Muscle layer of duodenum (tissue), 2 donors: ENCODE measurements at regions not wholly inside any gene's neighbourhood (a gene's known extent, or its start where the extent isn't known, plus 50 kb on each side); places are given as distances from the start of the nearest gene placed in this dataset.

ENCODE experiments used
- H3K27ac ChIP-seq: one replicate; pipeline ENCODE4 v1.7.0; 2013; ENCODE audit warnings: mild to moderate bottlenecking, low read length
- H3K27me3 ChIP-seq: one replicate; pipeline ENCODE4 v1.7.0; 2013; ENCODE audit warnings: low read depth, mild to moderate bottlenecking, control low read depth, low read length
- H3K36me3 ChIP-seq, 2 donors: one replicate each; pipeline ENCODE4 v1.7.0; 2013; ENCODE audit warnings: low read length in 2 of 2, control low read depth in 1 of 2, mild to moderate bottlenecking in 1 of 2; ENCODE audit not compliant: insufficient read depth in 2 of 2, control insufficient read depth in 1 of 2
- H3K4me1 ChIP-seq, 2 donors: one replicate each; pipeline ENCODE4 v1.7.0; 2013; ENCODE audit warnings: low read length in 2 of 2, mild to moderate bottlenecking in 2 of 2, control low read depth in 1 of 2, moderate library complexity in 1 of 2; ENCODE audit not compliant: insufficient read depth in 2 of 2, control insufficient read depth in 1 of 2
- H3K4me3 ChIP-seq, 2 donors: one replicate each; pipeline ENCODE4 v1.7.0; 2013; ENCODE audit warnings: low read length in 2 of 2, low read depth in 1 of 2, mild to moderate bottlenecking in 1 of 2
- H3K9me3 ChIP-seq, 2 donors: one replicate each; pipeline ENCODE4 v1.7.0; 2013; ENCODE audit warnings: low read length in 2 of 2, control low read depth in 1 of 2, mild to moderate bottlenecking in 1 of 2; ENCODE audit not compliant: control insufficient read depth in 1 of 2
- donor health status: healthy.

DNA sequence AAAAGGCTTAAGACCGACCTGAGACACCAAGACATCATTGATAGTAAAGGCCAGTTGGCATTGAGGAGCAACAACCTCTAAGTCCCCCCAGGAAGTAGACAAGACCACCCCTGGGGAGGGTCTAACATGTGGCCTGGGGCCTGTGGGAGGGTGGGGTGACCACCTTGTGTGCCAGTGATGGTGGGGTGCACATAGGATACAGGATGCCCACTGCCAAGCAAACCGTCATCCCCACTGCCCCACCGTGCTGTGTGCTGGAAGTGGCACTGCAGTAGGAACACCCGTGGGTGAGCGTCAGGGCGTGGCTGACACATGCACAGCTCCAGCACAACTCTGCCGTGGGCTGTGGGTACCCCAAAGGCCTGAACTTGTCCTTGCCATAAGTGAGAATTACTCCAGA is 84.3 kb upstream of the LGALSL start:
- no peak overlapping the region for H3K4me3 ChIP-seq

DNA sequence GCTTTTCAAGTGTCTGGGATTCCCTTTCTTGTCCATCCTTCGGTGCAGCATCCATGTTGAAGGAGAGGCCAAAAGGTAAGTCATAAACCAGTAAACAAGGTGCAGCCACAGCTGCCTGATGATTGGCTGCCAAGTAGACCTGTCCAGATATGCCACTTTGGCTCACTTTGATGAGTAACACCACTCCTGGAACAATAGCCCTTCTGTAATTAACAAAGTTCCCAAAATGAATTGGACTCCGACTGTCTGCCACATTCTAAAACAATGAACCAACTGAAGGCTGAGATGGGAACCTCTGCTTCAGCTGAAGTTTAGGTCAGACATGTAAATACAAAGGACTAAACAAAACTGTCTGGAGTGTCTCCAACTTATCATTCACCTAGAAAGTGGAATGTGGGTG is 82.2 kb upstream of the LGALSL start:
- no peak overlapping the region for H3K4me3 ChIP-seq
- H3K27me3 ChIP-seq = no peaks in the 10 kb centered on the region
- H3K9me3 ChIP-seq = no peaks in the 10 kb centered on the region
- H3K27ac ChIP-seq = no peak overlapping the region
- no peaks in the 10 kb centered on the region for H3K36me3 ChIP-seq
- H3K4me1 ChIP-seq = no peaks in the 10 kb centered on the region

More for the DNA sequence above, 84.3 kb upstream of the LGALSL start:
- Histone ChIP-seq H3K27me3 (no peaks in the 10 kb centered on the region), H3K27ac (no peak overlapping the region), H3K36me3 (no peaks in the 10 kb centered on the region), H3K9me3 (no peaks in the 10 kb centered on the region), H3K4me1 (no peaks in the 10 kb centered on the region)

DNA sequence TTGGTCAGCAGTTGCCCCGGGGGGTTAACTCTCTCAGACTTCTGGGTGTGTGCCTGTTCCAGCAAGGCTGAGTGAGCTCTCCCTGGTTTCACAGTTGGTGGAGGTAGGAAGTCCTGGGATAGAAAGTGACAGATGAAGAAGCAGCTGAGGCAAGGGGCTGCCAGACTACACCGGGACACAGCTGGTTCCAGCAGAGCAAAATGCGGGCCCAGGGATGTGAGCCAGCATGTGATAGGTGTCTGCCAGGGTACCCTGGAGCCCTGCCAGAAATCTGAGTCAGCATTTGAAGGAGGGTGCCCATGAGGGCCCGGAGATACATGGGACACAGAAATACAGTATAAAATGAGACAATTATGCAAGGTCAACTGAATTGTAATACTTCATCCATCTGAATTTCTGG is 79.3 kb upstream of the LGALSL start:
- Histone ChIP-seq H3K36me3 (no peaks in the 10 kb centered on the region), H3K9me3 (no peaks in the 10 kb centered on the region), H3K4me1 (no peaks in the 10 kb centered on the region), H3K27me3 (no peaks in the 10 kb centered on the region), H3K27ac (no peak overlapping the region), H3K4me3 (no peak overlapping the region)

DNA sequence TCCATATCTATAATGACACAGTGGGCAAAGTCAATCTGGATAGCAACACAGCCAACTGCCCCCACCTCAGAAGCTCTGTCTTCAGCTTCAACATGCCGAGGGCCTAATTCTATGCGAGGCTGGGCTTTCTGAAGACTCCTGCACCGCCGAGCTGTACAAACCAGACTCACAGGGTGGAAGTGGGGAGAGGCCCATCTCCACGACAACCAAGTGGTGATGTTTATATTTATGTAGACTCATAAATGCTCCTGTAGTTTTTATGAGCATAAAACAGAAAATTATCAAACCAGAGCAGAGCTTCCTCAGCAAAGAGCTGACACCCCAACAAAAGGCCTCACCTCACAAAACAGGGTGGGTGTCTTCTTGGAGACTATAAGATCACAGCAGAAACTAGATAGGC is 77.0 kb upstream of the LGALSL start:
- Histone ChIP-seq H3K9me3 (no peaks in the 10 kb centered on the region), H3K36me3 (no peaks in the 10 kb centered on the region), H3K4me1 (no peaks in the 10 kb centered on the region), H3K27ac (no peak overlapping the region), H3K27me3 (no peaks in the 10 kb centered on the region), H3K4me3 (no peak overlapping the region)

DNA sequence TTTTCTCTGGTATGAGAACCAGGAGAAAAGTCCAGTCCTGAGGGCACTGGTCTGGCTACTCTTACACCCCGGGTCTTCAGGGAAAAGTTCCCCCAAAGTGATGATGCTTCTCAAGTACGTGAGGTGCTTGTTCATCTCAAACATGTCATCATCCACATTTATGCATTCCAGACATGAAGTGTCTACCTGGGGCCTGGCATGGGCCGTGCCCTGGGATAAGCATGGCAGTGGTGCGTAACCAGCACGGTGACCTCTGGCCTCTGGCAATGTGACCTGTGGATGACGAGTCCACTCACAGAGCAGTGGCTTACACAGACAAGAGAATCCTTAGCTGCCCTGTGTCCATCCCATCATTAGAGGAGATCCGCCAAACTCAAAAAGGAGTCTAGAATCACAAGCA is 74.8 kb upstream of the LGALSL start:
- Histone ChIP-seq H3K27ac (no peak overlapping the region), H3K36me3 (no peaks in the 10 kb centered on the region), H3K9me3 (no peaks in the 10 kb centered on the region), H3K4me3 (no peak overlapping the region), H3K27me3 (no peaks in the 10 kb centered on the region), H3K4me1 (no peaks in the 10 kb centered on the region)

DNA sequence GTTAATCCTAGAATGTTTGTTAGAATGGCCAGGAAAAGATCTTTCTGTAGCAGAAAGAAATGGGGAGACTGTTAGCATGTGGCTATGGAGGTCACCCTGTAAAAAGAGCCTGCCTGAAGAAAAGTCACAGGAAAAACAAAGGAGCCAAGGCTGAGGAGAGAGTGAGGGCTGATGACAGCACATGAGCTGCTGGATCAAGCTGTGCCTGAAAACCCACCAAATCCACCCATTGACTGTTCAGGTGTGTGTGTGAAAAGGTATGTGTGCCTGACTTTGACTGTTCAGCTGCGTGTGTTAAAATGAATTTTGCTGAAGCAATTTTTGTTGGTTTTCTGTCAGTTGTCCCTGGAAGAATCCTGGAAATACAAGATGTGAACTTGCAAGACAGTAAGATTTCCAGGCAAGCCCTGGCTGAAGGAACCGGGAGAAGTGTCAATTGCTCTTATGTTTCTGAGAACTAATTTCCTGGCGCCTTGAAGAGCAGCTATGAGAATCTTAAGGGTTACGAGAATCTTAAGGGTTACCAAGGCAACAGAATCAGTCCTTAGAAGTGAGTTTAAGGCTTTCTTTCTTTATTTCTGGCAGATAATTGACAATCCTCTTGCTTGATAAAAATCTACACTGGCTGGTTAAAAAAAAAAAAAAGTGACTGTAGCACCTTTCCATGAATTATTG is 73.0 kb upstream of the LGALSL start:
- Histone ChIP-seq H3K4me3 (no peak overlapping the region), H3K9me3 (no peaks in the 10 kb centered on the region), H3K4me1 (no peaks in the 10 kb centered on the region), H3K27me3 (no peaks in the 10 kb centered on the region), H3K36me3 (no peaks in the 10 kb centered on the region), H3K27ac (no peak overlapping the region)

DNA sequence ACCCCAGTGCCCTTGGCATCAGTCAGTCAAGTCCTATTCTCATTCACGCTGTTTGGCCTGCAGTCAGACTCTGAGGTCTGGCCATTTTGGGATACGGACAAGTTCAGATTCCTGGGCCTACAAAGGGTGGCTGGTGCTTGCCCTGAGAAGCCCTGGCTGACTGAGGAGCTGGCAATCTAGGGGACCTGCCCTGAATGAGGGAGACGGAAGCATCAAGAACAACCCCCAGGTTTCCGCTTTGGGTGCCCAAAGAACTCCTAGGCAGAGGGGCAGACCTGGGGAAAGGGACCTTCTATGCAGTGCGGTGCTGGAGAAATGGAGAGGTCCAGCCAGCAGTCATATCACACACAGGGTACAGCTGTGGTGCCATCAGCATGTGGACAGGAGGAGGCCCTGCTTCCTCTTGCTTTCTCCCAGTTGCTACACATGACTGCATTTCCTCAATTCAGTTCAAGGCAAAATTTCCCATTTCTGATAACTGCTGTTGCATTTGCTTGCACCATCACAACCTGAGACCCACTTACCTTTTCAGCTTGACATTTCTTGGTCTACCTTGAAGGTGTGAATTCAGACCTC is 70.9 kb upstream of the LGALSL start:
- Histone ChIP-seq H3K4me1 (no peaks in the 10 kb centered on the region), H3K4me3 (no peak overlapping the region), H3K36me3 (no peaks in the 10 kb centered on the region), H3K9me3 (no peaks in the 10 kb centered on the region), H3K27me3 (no peaks in the 10 kb centered on the region), H3K27ac (no peak overlapping the region)

DNA sequence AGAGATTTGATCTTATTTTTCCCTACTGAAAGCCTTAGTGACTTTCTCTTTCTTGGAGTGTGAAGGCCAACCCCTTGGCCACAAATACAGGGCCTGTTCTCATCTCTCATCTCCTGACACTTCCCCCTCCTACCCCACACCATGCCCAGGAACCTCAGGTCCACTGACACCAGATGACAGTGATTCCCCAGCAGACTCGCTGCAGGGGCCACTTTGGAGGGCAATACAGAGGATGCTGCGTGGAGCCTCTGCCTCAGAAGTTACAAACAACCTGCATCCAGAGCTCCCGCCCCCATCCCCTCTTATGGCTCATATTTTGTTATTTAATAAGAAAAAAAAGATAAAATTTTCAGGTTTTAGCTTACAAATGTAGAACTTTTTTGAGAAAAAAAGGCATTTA is 70.1 kb upstream of the LGALSL start:
- H3K9me3 ChIP-seq = no peaks in the 10 kb centered on the region
- no peaks in the 10 kb centered on the region for H3K36me3 ChIP-seq
- no peaks in the 10 kb centered on the region for H3K27me3 ChIP-seq
- H3K27ac ChIP-seq = no peak overlapping the region
- no peaks in the 10 kb centered on the region for H3K4me1 ChIP-seq
- no peak overlapping the region for H3K4me3 ChIP-seq

DNA sequence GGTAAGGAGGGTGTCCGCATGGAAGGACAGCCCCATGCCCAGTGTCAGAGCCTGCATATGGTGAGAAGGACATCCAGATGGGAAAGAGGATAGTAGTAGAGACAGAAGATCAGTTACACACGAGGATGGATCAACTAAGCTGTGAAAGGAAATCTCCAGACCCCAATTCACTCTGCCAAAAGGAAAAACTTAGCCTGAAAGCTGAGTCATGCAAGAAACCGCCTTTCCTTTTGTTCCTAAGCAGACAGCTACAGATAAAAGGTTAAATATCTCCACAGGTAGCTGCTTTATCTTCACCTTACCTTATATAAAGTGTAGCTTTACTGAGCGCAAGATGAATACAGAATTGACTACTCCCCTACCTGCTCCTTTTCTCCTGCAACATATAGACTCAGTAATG is 67.3 kb upstream of the LGALSL start:
- Histone ChIP-seq H3K27me3 (no peaks in the 10 kb centered on the region), H3K27ac (no peak overlapping the region)

DNA sequence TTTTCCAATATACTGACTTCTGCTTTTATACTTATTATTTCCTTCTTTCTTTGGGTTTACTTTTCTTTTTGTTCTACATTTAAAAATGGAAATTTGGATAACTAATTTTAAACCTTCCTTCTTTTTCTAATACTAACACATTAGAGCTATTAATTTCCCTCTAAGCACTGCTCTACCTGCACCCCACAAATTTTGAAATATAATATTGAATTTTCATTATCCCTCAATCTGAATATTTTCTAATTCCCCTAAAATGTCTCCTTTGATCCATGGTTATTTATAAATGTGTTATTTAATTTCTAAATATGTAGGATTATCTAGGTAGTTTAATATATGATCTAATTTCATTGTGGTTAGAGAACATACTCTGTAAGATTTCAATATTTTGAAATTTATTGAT is 63.4 kb upstream of the LGALSL start:
- H3K36me3 ChIP-seq = no peaks in the 10 kb centered on the region
- peaks cover 0 to 3% of the 10 kb centered on the region in 2 donors for H3K9me3 ChIP-seq
- H3K4me1 ChIP-seq = no peaks in the 10 kb centered on the region
- no peak overlapping the region for H3K4me3 ChIP-seq
- no peak overlapping the region for H3K27ac ChIP-seq
- no peaks in the 10 kb centered on the region for H3K27me3 ChIP-seq

More for the DNA sequence above, 67.3 kb upstream of the LGALSL start:
- no peak overlapping the region for H3K4me3 ChIP-seq
- peaks cover 0 to 3% of the 10 kb centered on the region in 2 donors for H3K9me3 ChIP-seq
- H3K4me1 ChIP-seq = no peaks in the 10 kb centered on the region
- no peaks in the 10 kb centered on the region for H3K36me3 ChIP-seq

DNA sequence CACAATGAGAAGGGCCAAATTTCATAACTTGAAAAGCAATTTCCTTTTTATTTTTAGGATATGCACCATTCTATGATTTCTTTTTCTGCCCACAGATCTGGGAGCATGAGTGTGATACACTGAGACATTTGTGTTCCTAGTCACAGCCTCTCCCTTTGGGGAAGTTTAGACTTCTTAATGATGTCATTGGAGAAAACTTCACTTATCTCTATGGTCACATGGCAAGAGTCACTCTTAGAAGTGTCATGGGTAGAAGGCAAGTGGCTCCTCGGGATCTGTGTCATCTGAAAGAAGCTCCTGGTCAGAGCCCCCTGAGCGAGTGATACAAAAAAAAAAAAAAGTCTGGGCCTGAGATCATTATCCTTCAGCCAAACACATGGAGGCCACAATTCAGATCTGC is 62.5 kb upstream of the LGALSL start:
- Histone ChIP-seq H3K27me3 (no peaks in the 10 kb centered on the region), H3K27ac (no peak overlapping the region), H3K9me3 (peaks cover 0 to 3% of the 10 kb centered on the region in 2 donors), H3K36me3 (no peaks in the 10 kb centered on the region), H3K4me1 (no peaks in the 10 kb centered on the region), H3K4me3 (no peak overlapping the region)

DNA sequence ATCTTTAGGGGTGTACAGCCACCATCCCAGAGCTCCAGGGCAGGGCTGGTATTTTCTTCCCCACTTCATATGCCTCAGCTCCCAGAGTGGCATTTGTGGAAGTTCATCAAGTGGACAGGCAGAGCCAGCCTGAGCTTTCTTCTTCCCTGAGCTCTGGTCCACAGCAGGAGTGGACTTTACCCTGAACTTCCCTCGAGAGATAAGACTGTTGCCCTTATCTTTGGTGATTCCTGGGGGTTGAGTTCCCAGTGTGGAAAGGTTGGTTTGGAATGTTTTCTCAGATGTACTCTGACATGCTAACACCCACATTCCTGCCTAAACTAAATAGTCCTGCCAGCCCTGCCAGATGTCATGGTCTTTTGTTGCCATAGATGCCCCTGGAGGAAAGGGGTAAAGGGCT is 62.0 kb upstream of the LGALSL start:
- Histone ChIP-seq H3K27me3 (no peaks in the 10 kb centered on the region), H3K27ac (no peak overlapping the region)

More for the DNA sequence above, 62.0 kb upstream of the LGALSL start:
- Histone ChIP-seq H3K36me3 (no peaks in the 10 kb centered on the region), H3K4me1 (no peaks in the 10 kb centered on the region), H3K4me3 (no peak overlapping the region), H3K9me3 (peaks cover 0 to 3% of the 10 kb centered on the region in 2 donors)
